SK-N-SH treated with all-trans-retinoic acid at 6 μM for 48 hours (cell line): ENCODE measurements at regions not wholly inside any gene's neighbourhood (a gene's known extent, or its start where the extent isn't known, plus 50 kb on each side); places are given as distances from the start of the nearest gene placed in this dataset.

Experiments used
- ATAC-seq: fragments of 200-7000 bp; cut with Tn5 transposase; 3 replicates; pipeline ENCODE4 v1.9.1; 2020; ENCODE audit warnings: mild to moderate bottlenecking, moderate library complexity
- ARNTL ChIP-seq: fragments of 450-650 bp; formaldehyde crosslinking; IDR thresholded peaks from 2 replicates; pipeline ENCODE4 v1.5.0; 2020; ENCODE audit warnings: low read depth, mild to moderate bottlenecking, moderate library complexity, borderline replicate concordance
- BACH2 ChIP-seq: fragments of 250-450 bp; sonication (Bioruptor Pico); IDR thresholded peaks from 2 replicates; pipeline ENCODE4 v1.9.0; 2021; ENCODE audit warnings: mild to moderate bottlenecking, borderline replicate concordance
- ESRRG ChIP-seq: fragments of 250-450 bp; sonication (Bioruptor Pico); IDR thresholded peaks from 2 replicates; pipeline ENCODE4 v1.6.1; 2021; ENCODE audit warnings: mild to moderate bottlenecking
- ISL1 ChIP-seq: fragments of 250-450 bp; sonication (Bioruptor Pico); IDR thresholded peaks from 2 replicates; pipeline ENCODE4 v2.1.2; 2022; ENCODE audit warnings: mild to moderate bottlenecking, moderate library complexity
- OSR1 ChIP-seq: fragments of 250-450 bp; sonication (Bioruptor Pico); IDR thresholded peaks from 2 replicates; pipeline ENCODE4 v1.8.0; 2022; ENCODE audit warnings: moderate library complexity, mild to moderate bottlenecking, inconsistent platforms
- PPARA ChIP-seq: fragments of 250-450 bp; sonication (Bioruptor Pico); IDR thresholded peaks from 2 replicates; pipeline ENCODE4 v1.5.0; 2020; ENCODE audit warnings: mild to moderate bottlenecking, borderline replicate concordance
- TCF4 ChIP-seq: fragments of 250-450 bp; sonication (Bioruptor Pico); IDR thresholded peaks from 2 replicates; pipeline ENCODE4 v1.8.0; 2021; ENCODE audit warnings: mild to moderate bottlenecking, moderate library complexity, borderline replicate concordance
- TOX ChIP-seq: fragments of 250-450 bp; sonication (Bioruptor Pico); IDR thresholded peaks from 2 replicates; pipeline ENCODE4 v1.8.0; 2021; ENCODE audit warnings: mild to moderate bottlenecking, moderate library complexity, borderline replicate concordance
- ZC3H10 ChIP-seq: fragments of 250-450 bp; sonication (Bioruptor Pico); IDR thresholded peaks from 2 replicates; pipeline ENCODE4 v1.5.1; 2021; ENCODE audit warnings: mild to moderate bottlenecking, moderate library complexity
- ZFP3 ChIP-seq: fragments of 250-450 bp; sonication (Bioruptor Pico); IDR thresholded peaks from 2 replicates; pipeline ENCODE4 v1.5.0; 2020; ENCODE audit warnings: mild to moderate bottlenecking, moderate library complexity
- ZFP30 ChIP-seq: fragments of 450-650 bp; formaldehyde crosslinking; IDR thresholded peaks from 2 replicates; pipeline ENCODE4 v1.5.0; 2022; ENCODE audit warnings: mild to moderate bottlenecking, moderate library complexity
- ZNF8 ChIP-seq: fragments of 450-650 bp; formaldehyde crosslinking; IDR thresholded peaks from 2 replicates; pipeline ENCODE4 v1.5.0; 2020; ENCODE audit warnings: mild to moderate bottlenecking, moderate library complexity
- TF ChIP-seq, protein P1 (sequence below): fragments of 250-450 bp; sonication (Bioruptor Pico); IDR thresholded peaks from 2 replicates; pipeline ENCODE4 v1.5.0; 2020; ENCODE audit warnings: mild to moderate bottlenecking, moderate library complexity
- TF ChIP-seq, protein P2 (sequence below): fragments of 250-450 bp; sonication (Bioruptor Pico); IDR thresholded peaks from 2 replicates; pipeline ENCODE4 v1.8.0; 2020; ENCODE audit warnings: mild to moderate bottlenecking, moderate library complexity, borderline replicate concordance
- TF ChIP-seq, protein P3 (sequence below): fragments of 250-450 bp; sonication (Bioruptor Pico); IDR thresholded peaks from 2 replicates; pipeline ENCODE4 v1.5.1; 2021; ENCODE audit warnings: mild to moderate bottlenecking, moderate library complexity
- TF ChIP-seq, protein P4 (sequence below): fragments of 250-450 bp; sonication (Bioruptor Pico); IDR thresholded peaks from 2 replicates; pipeline ENCODE4 v1.5.1; 2020; ENCODE audit warnings: low read depth, mild to moderate bottlenecking, moderate library complexity
- TF ChIP-seq, protein P5 (sequence below): fragments of 250-450 bp; sonication (Bioruptor Pico); IDR thresholded peaks from 2 replicates; pipeline ENCODE4 v1.8.0; 2021; ENCODE audit warnings: low read depth, mild to moderate bottlenecking, moderate library complexity, borderline replicate concordance

DNA sequence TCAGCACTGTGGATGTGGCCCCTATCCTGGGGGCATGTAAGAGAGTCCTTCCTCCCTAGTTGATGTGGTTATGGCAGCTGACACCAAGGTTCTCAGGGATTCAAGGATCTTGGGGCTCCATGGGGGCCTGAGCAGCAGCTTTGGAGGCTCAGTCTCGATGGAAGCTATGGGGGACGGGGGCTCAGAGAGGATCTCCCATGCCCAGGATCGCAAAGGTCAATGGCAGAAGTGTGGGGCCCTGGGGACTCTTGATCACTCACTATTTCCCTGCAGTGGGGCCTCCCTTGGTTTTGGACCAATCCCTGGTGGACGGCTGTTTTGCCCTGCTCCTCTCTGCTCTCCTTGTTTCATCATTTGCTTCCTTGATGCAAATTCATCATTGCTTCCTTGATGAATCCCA is 885.9 kb downstream of the CDH8 start:
- no peak for TF ChIP-seq ESRRG (CRISPR knock-in tag)
- TF ChIP-seq ISL1 (CRISPR knock-in tag): no peak
- no peak for ATAC-seq

DNA sequence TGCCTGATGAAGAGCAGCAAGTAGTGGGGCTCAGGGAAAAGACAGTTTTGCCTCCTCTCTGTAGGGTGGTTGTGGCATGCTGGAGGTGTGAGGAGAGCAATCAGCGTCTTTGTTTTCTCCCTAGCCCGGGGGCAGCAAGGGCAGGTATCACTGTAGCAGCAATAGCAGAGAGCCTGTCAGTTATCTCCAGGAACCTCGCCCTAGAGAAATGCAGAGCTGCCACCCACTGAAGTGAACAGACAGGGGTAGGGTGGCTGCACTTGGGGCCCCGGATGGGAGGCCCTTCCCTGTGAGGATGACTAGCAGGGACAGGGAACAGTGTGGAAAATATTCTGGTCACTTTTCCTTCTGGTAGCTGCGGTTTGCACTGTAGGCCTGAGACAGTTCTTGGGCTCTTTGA is 886.5 kb downstream of the CDH8 start:
- no peak for TF ChIP-seq ARNTL (CRISPR knock-in tag)
- TF ChIP-seq, protein P1, sequence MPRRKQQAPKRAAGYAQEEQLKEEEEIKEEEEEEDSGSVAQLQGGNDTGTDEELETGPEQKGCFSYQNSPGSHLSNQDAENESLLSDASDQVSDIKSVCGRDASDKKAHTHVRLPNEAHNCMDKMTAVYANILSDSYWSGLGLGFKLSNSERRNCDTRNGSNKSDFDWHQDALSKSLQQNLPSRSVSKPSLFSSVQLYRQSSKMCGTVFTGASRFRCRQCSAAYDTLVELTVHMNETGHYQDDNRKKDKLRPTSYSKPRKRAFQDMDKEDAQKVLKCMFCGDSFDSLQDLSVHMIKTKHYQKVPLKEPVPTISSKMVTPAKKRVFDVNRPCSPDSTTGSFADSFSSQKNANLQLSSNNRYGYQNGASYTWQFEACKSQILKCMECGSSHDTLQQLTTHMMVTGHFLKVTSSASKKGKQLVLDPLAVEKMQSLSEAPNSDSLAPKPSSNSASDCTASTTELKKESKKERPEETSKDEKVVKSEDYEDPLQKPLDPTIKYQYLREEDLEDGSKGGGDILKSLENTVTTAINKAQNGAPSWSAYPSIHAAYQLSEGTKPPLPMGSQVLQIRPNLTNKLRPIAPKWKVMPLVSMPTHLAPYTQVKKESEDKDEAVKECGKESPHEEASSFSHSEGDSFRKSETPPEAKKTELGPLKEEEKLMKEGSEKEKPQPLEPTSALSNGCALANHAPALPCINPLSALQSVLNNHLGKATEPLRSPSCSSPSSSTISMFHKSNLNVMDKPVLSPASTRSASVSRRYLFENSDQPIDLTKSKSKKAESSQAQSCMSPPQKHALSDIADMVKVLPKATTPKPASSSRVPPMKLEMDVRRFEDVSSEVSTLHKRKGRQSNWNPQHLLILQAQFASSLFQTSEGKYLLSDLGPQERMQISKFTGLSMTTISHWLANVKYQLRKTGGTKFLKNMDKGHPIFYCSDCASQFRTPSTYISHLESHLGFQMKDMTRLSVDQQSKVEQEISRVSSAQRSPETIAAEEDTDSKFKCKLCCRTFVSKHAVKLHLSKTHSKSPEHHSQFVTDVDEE (CRISPR knock-in tag): no peak
- no peak for TF ChIP-seq PPARA (CRISPR knock-in tag)
- no peak for TF ChIP-seq ZC3H10 (CRISPR knock-in tag)
- TF ChIP-seq ISL1 (CRISPR knock-in tag): no peak
- no peak for TF ChIP-seq ESRRG (CRISPR knock-in tag)
- TF ChIP-seq OSR1: no peak
- no peak for TF ChIP-seq ZFP3 (CRISPR knock-in tag)
- no peak for TF ChIP-seq TCF4 (CRISPR knock-in tag)
- no peak for TF ChIP-seq ZFP30 (CRISPR knock-in tag)
- TF ChIP-seq ZNF8 (CRISPR knock-in tag): no peak
- TF ChIP-seq, all 23 proteins: peak for 0
- no peak for ATAC-seq

DNA sequence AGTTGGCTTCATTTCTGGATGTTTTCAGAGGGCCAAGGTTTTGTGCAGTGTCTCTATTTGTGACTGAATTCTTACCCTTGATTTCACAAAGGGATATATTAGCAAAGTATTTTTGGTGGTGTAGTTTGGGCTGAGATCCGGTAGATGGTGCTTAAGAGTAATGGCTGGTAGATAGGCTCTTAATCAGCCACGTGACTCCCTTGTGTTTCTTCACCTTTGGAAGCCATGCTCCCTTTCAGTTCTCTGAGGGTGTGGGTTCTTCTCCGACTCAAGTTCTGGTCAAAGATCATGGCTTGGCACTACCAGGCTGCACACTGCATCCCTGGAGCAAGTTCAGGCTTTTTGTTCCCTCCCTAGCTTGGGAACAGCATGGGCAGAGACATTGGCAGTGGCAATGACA is 887.3 kb downstream of the CDH8 start:
- ATAC-seq: no peak
- TF ChIP-seq PPARA (CRISPR knock-in tag) (no peak), TOX (CRISPR knock-in tag) (no peak), ESRRG (CRISPR knock-in tag) (no peak), BACH2 (CRISPR knock-in tag) (no peak), ZNF8 (CRISPR knock-in tag) (no peak), ZC3H10 (CRISPR knock-in tag) (no peak)

DNA sequence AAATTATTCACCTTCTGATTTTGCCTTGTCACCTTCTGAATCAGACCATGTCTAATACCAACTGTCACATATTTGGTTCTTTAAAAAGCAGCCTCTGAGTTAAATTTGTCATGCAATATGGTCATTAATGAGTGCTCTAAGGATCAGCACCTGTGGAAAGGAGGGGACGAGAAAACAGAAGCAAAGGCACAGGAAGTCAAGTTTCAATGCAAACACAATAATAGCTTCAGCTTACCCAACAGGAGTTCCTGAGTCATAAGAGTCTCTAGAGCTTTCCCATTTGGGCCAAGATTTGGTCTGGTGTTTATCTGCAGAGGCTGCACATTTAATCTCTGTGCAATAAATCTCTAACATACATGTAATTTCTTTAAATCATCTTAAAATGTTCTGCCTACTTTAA is 889.8 kb downstream of the CDH8 start:
- ATAC-seq: no peak
- TF ChIP-seq, protein P2, sequence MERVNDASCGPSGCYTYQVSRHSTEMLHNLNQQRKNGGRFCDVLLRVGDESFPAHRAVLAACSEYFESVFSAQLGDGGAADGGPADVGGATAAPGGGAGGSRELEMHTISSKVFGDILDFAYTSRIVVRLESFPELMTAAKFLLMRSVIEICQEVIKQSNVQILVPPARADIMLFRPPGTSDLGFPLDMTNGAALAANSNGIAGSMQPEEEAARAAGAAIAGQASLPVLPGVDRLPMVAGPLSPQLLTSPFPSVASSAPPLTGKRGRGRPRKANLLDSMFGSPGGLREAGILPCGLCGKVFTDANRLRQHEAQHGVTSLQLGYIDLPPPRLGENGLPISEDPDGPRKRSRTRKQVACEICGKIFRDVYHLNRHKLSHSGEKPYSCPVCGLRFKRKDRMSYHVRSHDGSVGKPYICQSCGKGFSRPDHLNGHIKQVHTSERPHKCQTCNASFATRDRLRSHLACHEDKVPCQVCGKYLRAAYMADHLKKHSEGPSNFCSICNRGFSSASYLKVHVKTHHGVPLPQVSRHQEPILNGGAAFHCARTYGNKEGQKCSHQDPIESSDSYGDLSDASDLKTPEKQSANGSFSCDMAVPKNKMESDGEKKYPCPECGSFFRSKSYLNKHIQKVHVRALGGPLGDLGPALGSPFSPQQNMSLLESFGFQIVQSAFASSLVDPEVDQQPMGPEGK (CRISPR knock-in tag): no peak
- TF ChIP-seq PPARA (CRISPR knock-in tag) (no peak), ZFP3 (CRISPR knock-in tag) (no peak), ESRRG (CRISPR knock-in tag) (no peak), ISL1 (CRISPR knock-in tag) (no peak), ARNTL (CRISPR knock-in tag) (no peak), ZC3H10 (CRISPR knock-in tag) (no peak)
- TF ChIP-seq, protein P3, sequence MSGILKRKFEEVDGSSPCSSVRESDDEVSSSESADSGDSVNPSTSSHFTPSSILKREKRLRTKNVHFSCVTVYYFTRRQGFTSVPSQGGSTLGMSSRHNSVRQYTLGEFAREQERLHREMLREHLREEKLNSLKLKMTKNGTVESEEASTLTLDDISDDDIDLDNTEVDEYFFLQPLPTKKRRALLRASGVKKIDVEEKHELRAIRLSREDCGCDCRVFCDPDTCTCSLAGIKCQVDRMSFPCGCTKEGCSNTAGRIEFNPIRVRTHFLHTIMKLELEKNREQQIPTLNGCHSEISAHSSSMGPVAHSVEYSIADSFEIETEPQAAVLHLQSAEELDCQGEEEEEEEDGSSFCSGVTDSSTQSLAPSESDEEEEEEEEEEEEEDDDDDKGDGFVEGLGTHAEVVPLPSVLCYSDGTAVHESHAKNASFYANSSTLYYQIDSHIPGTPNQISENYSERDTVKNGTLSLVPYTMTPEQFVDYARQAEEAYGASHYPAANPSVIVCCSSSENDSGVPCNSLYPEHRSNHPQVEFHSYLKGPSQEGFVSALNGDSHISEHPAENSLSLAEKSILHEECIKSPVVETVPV (CRISPR knock-in tag): no peak
- TF ChIP-seq, protein P1 (CRISPR knock-in tag): no peak
- TF ChIP-seq, protein P4, sequence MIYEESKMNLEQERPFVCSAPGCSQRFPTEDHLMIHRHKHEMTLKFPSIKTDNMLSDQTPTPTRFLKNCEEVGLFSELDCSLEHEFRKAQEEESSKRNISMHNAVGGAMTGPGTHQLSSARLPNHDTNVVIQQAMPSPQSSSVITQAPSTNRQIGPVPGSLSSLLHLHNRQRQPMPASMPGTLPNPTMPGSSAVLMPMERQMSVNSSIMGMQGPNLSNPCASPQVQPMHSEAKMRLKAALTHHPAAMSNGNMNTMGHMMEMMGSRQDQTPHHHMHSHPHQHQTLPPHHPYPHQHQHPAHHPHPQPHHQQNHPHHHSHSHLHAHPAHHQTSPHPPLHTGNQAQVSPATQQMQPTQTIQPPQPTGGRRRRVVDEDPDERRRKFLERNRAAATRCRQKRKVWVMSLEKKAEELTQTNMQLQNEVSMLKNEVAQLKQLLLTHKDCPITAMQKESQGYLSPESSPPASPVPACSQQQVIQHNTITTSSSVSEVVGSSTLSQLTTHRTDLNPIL (CRISPR knock-in tag): no peak
- TF ChIP-seq, protein P5, sequence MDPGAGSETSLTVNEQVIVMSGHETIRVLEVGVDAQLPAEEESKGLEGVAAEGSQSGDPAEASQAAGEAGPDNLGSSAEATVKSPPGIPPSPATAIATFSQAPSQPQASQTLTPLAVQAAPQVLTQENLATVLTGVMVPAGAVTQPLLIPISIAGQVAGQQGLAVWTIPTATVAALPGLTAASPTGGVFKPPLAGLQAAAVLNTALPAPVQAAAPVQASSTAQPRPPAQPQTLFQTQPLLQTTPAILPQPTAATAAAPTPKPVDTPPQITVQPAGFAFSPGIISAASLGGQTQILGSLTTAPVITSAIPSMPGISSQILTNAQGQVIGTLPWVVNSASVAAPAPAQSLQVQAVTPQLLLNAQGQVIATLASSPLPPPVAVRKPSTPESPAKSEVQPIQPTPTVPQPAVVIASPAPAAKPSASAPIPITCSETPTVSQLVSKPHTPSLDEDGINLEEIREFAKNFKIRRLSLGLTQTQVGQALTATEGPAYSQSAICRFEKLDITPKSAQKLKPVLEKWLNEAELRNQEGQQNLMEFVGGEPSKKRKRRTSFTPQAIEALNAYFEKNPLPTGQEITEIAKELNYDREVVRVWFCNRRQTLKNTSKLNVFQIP (CRISPR knock-in tag): no peak
